HG02759 (cell line): ENCODE measurements at regions not wholly inside any gene's neighbourhood (a gene's known extent, or its start where the extent isn't known, plus 50 kb on each side); places are given as distances from the start of the nearest gene placed in this dataset.

ENCODE experiments used
- ATAC-seq: cut with Tn5 transposase; IDR thresholded peaks from one replicate; pipeline ENCODE4 v1.9.1; 2021; ENCODE audit warnings: mild to moderate bottlenecking, moderate library complexity; ENCODE audit not compliant: unreplicated experiment

- no peak for ATAC-seq
Observed at GRCh38 chr3:132267391-132267993, 49.7 kb upstream of the ACP3 start.
